HepG2 (cell line): ENCODE measurements at regions not wholly inside any gene's neighbourhood (a gene's known extent, or its start where the extent isn't known, plus 50 kb on each side); places are given as distances from the start of the nearest gene placed in this dataset.

Experiments
- ERF ChIP-seq: IDR thresholded peaks from 2 replicates; pipeline ENCODE4 v1.6.1; 2018; ENCODE audit warnings: missing biosample characterization, missing genetic modification reagents
- GATAD2A ChIP-seq: IDR thresholded peaks from 2 replicates; pipeline ENCODE4 v1.6.1; 2016
- IRF2 ChIP-seq: IDR thresholded peaks from 2 replicates; pipeline ENCODE4 v1.6.1; 2018; ENCODE audit warnings: missing genetic modification reagents, missing compliant biosample characterization
- JUND ChIP-seq: sonication (generic); formaldehyde crosslinking; IDR thresholded peaks from 2 replicates; pipeline ENCODE4 v1.8.0; 2022; ENCODE audit warnings: mild to moderate bottlenecking, missing genetic modification reagents
- MED1 ChIP-seq: sonication (generic); formaldehyde crosslinking; IDR thresholded peaks from 2 replicates; pipeline ENCODE4 v1.4.0; 2020; ENCODE audit warnings: missing genetic modification reagents
- NAIF1 ChIP-seq: sonication (generic); formaldehyde crosslinking; IDR thresholded peaks from 2 replicates; pipeline ENCODE4 v1.5.0; 2020; ENCODE audit warnings: mild to moderate bottlenecking, missing genetic modification reagents, borderline replicate concordance
- RAD21 ChIP-seq: fragments of 450-650 bp; formaldehyde crosslinking; IDR thresholded peaks from 2 replicates; pipeline ENCODE4 v1.5.0; 2020; ENCODE audit warnings: mild to moderate bottlenecking
- SIN3A ChIP-seq: IDR thresholded peaks from 2 replicates; pipeline ENCODE4 v1.6.1; 2011; ENCODE audit warnings: low read depth, mild to moderate bottlenecking, control low read depth, low read length, borderline replicate concordance
- SOX6 ChIP-seq, 2 experiments: fragments of 450-650 bp in 1 of 2; sonication (generic) in 1 of 2; formaldehyde crosslinking in 1 of 2; IDR thresholded peaks; 2 replicates each; pipeline versions ENCODE4 v1.4.0 to v1.6.1; 2017 to 2020; ENCODE audit warnings: antibody characterized with exemption in 1 of 2, mild to moderate bottlenecking in 1 of 2, missing genetic modification reagents in 1 of 2
- TBP ChIP-seq: sonication (generic); formaldehyde crosslinking; IDR thresholded peaks from 2 replicates; pipeline ENCODE4 v1.5.0; 2020; ENCODE audit warnings: missing genetic modification reagents
- ZNF644 ChIP-seq: IDR thresholded peaks from 2 replicates; pipeline ENCODE4 v1.6.1; 2016; ENCODE audit warnings: low read depth
- ZNF780A ChIP-seq: sonication (generic); formaldehyde crosslinking; IDR thresholded peaks from 2 replicates; pipeline ENCODE4 v1.8.0; 2022; ENCODE audit warnings: mild to moderate bottlenecking, missing genetic modification reagents, moderate library complexity
- ZSCAN22 ChIP-seq: sonication (generic); formaldehyde crosslinking; IDR thresholded peaks from 2 replicates; pipeline ENCODE4 v1.4.0; 2020; ENCODE audit warnings: mild to moderate bottlenecking, missing genetic modification reagents
- TF ChIP-seq, protein P1 (sequence below), 2 experiments: fragments of 450-650 bp in 1 of 2; sonication (generic) in 1 of 2; formaldehyde crosslinking in 1 of 2; IDR thresholded peaks; 2 replicates each; pipeline versions ENCODE4 v1.6.1 to v1.8.0; 2016 to 2022; ENCODE audit warnings: antibody characterized with exemption in 1 of 2, mild to moderate bottlenecking in 1 of 2, missing genetic modification reagents in 1 of 2
- TF ChIP-seq, protein P2 (sequence below): IDR thresholded peaks from 2 replicates; pipeline ENCODE4 v1.4.0; 2020; ENCODE audit warnings: mild to moderate bottlenecking, missing genetic modification reagents

GRCh38 chr14:53539489-53540126, 386.5 kb upstream of the DDHD1 start (continued):
- TF ChIP-seq, protein P1, sequence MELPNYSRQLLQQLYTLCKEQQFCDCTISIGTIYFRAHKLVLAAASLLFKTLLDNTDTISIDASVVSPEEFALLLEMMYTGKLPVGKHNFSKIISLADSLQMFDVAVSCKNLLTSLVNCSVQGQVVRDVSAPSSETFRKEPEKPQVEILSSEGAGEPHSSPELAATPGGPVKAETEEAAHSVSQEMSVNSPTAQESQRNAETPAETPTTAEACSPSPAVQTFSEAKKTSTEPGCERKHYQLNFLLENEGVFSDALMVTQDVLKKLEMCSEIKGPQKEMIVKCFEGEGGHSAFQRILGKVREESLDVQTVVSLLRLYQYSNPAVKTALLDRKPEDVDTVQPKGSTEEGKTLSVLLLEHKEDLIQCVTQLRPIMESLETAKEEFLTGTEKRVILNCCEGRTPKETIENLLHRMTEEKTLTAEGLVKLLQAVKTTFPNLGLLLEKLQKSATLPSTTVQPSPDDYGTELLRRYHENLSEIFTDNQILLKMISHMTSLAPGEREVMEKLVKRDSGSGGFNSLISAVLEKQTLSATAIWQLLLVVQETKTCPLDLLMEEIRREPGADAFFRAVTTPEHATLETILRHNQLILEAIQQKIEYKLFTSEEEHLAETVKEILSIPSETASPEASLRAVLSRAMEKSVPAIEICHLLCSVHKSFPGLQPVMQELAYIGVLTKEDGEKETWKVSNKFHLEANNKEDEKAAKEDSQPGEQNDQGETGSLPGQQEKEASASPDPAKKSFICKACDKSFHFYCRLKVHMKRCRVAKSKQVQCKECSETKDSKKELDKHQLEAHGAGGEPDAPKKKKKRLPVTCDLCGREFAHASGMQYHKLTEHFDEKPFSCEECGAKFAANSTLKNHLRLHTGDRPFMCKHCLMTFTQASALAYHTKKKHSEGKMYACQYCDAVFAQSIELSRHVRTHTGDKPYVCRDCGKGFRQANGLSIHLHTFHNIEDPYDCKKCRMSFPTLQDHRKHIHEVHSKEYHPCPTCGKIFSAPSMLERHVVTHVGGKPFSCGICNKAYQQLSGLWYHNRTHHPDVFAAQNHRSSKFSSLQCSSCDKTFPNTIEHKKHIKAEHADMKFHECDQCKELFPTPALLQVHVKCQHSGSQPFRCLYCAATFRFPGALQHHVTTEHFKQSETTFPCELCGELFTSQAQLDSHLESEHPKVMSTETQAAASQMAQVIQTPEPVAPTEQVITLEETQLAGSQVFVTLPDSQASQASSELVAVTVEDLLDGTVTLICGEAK (IDR thresholded peaks at IDR 0.05) = no peak
- TF ChIP-seq, protein P1 (CRISPR knock-in tag; IDR thresholded peaks at IDR 0.05) = no peak
- 0 out of 2 replicates have a peak, but pooled peaks have one; percentile 27 for TF ChIP-seq IRF2
- TF ChIP-seq ZNF644 (CRISPR knock-in tag) = 0 out of 2 replicates have a peak, but pooled peaks have one; percentile 17
- TF ChIP-seq ERF = peak; percentile 51; the same call in 1 of the 2 replicates
- no peak for TF ChIP-seq SOX6 (IDR thresholded peaks at IDR 0.05)
- peak; percentile 29; the same call in 1 of the 2 replicates for TF ChIP-seq SOX6 (CRISPR knock-in tag; IDR thresholded peaks at IDR 0.05)
- TF ChIP-seq MED1 = 0 out of 2 replicates have a peak, but pooled peaks have one; percentile 12
- no peak for TF ChIP-seq ZNF780A (CRISPR knock-in tag)
- TF ChIP-seq RAD21 (CRISPR knock-in tag) = peak; percentile 88
- TF ChIP-seq, protein P2, sequence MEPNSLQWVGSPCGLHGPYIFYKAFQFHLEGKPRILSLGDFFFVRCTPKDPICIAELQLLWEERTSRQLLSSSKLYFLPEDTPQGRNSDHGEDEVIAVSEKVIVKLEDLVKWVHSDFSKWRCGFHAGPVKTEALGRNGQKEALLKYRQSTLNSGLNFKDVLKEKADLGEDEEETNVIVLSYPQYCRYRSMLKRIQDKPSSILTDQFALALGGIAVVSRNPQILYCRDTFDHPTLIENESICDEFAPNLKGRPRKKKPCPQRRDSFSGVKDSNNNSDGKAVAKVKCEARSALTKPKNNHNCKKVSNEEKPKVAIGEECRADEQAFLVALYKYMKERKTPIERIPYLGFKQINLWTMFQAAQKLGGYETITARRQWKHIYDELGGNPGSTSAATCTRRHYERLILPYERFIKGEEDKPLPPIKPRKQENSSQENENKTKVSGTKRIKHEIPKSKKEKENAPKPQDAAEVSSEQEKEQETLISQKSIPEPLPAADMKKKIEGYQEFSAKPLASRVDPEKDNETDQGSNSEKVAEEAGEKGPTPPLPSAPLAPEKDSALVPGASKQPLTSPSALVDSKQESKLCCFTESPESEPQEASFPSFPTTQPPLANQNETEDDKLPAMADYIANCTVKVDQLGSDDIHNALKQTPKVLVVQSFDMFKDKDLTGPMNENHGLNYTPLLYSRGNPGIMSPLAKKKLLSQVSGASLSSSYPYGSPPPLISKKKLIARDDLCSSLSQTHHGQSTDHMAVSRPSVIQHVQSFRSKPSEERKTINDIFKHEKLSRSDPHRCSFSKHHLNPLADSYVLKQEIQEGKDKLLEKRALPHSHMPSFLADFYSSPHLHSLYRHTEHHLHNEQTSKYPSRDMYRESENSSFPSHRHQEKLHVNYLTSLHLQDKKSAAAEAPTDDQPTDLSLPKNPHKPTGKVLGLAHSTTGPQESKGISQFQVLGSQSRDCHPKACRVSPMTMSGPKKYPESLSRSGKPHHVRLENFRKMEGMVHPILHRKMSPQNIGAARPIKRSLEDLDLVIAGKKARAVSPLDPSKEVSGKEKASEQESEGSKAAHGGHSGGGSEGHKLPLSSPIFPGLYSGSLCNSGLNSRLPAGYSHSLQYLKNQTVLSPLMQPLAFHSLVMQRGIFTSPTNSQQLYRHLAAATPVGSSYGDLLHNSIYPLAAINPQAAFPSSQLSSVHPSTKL = peak; percentile 21; the same call in 1 of the 2 replicates
- no peak for TF ChIP-seq TBP
- TF ChIP-seq NAIF1 = 0 out of 2 replicates have a peak, but pooled peaks have one; percentile 28
- no peak for TF ChIP-seq SIN3A
- TF ChIP-seq GATAD2A (CRISPR knock-in tag) = peak; percentile 40; the same call in 1 of the 2 replicates
- no peak for TF ChIP-seq ZSCAN22 (CRISPR knock-in tag)
- TF ChIP-seq JUND (CRISPR knock-in tag) = no peak
